BLaER1 (cell line): ENCODE measurements at regions not wholly inside any gene's neighbourhood (a gene's known extent, or its start where the extent isn't known, plus 50 kb on each side); places are given as distances from the start of the nearest gene placed in this dataset.

ENCODE experiments used
- H3K27ac ChIP-seq: shearing (Covaris generic); formaldehyde crosslinking; 2 replicates; pipeline ENCODE4 v1.8.1; 2022
- H3K27me3 ChIP-seq: shearing (Covaris generic); formaldehyde crosslinking; 2 replicates; pipeline ENCODE4 v1.8.1; 2022
- H3K36me3 ChIP-seq: shearing (Covaris generic); formaldehyde crosslinking; 2 replicates; pipeline ENCODE4 v1.8.1; 2022
- H3K4me1 ChIP-seq: shearing (Covaris generic); formaldehyde crosslinking; 2 replicates; pipeline ENCODE4 v1.8.1; 2022
- H3K4me2 ChIP-seq: shearing (Covaris generic); formaldehyde crosslinking; 2 replicates; pipeline ENCODE4 v1.8.1; 2022
- H3K4me3 ChIP-seq: shearing (Covaris generic); formaldehyde crosslinking; 2 replicates; pipeline ENCODE4 v1.8.1; 2022
- H3K9ac ChIP-seq: shearing (Covaris generic); formaldehyde crosslinking; 2 replicates; pipeline ENCODE4 v1.8.1; 2022
- H3K9me3 ChIP-seq: shearing (Covaris generic); formaldehyde crosslinking; 2 replicates; pipeline ENCODE4 v1.8.1; 2022
- H4K20me1 ChIP-seq: shearing (Covaris generic); formaldehyde crosslinking; 2 replicates; pipeline ENCODE4 v1.8.1; 2022
- Cebpa-rat ChIP-seq: shearing (Covaris generic); IDR thresholded peaks from 2 replicates; pipeline ENCODE4 v1.8.1; 2022

DNA sequence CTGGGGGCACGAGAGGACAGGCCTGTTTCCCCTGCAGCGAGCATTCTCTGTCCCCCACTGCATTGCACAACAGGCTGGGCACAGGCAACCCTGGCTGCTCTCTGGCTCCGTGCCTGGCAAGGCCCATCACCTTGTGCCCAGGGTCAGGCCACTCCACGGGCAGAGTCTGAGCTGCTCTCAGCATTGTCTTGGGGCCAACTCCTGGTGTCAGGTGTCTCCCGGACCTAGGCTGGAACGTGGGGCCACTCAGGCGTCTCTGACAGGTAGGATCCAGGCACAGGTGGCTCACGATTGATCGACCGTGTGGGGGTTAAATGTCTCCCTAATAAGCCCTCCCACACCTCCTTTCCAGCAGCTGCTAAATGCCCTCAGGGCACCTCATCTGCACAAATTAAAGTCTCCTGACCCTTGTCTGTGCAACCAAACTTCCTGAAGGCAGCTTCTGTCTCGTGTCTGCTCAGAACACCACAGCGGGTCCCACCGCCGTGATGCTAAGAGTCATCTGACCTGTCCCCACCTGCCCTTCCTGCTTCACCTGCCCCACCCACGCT lies 66.6 kb upstream of the GPC1 start:
- TF ChIP-seq Cebpa-rat, result no peak
- no peak overlapping the region for H3K27ac ChIP-seq
- H3K4me2 ChIP-seq, result no peak overlapping the region
- no peaks in the 10 kb centered on the region for H3K36me3 ChIP-seq
- no peak overlapping the region for H3K4me3 ChIP-seq
- no peak overlapping the region for H3K9ac ChIP-seq
- H3K4me1 ChIP-seq, result peaks cover 44% of the 10 kb centered on the region
- no peaks in the 10 kb centered on the region for H3K27me3 ChIP-seq
- no peaks in the 10 kb centered on the region for H3K9me3 ChIP-seq
- peaks cover 8% of the 10 kb centered on the region for H4K20me1 ChIP-seq

DNA sequence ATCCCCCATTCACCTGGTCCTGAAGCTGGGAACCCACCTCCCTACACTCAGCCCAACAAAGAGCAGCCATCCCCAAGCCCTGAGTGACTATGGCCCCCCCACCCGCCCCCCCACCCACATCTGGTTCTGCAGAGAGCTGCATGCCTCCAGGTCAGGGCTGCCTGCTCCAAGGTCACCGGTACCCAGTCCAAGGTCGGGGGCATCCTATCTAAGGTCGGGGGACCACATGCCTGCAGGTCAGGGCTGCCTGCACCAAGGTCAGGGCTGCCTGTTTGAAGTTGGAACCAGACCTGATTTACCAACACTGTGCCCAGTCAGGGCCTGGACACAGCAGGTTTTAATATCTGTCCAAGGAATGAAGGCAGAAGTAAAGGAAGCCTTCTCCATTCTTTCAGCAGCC lies 66.1 kb upstream of the GPC1 start:
- peaks cover 8% of the 10 kb centered on the region for H4K20me1 ChIP-seq
- no peaks in the 10 kb centered on the region for H3K36me3 ChIP-seq
- no peak for TF ChIP-seq Cebpa-rat
- H3K27me3 ChIP-seq, result no peaks in the 10 kb centered on the region
- H3K9me3 ChIP-seq, result no peaks in the 10 kb centered on the region
- no peak overlapping the region for H3K4me2 ChIP-seq
- no peak overlapping the region for H3K9ac ChIP-seq
- H3K4me3 ChIP-seq, result no peak overlapping the region
- peaks cover 40% of the 10 kb centered on the region for H3K4me1 ChIP-seq
- H3K27ac ChIP-seq, result no peak overlapping the region

DNA sequence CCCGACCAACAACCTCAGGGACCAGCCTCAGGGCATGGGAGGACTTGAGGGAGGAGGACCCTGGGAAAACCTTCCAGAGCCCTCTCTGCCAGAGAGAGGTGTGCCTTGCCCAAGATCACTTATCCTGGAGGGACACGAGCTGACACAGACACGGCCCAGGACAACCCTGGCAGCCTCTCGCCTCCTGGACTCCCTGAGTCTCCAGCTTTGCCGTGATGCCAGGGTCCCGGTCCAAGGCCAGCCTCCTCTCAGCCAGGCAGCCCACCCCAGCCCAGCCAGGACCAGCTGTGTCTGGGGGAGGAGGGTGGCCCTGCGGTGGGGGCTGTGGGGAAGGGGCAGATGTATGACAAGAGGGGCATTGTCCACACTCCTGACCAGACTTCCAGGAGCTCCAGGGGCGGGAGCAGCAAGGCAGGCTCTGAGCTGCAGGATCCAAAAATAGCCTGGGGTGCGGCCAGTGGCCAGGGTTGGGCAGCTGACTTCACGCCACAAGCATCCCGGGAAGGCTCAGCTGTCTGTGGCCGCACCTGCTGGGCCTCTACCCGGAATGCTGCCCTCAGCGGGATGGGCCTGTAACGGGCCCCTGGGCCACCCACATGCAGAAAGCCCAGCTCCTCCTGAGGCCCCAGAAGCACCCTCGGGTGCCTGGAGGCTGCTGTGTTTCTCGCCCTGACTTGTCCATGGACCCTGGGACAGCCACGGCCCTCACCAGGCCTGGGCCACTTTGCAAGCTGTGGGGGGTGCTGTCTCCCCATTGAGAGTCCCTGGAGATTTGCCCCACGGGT lies 65.5 kb upstream of the GPC1 start:
- Histone ChIP-seq H3K36me3 (no peaks in the 10 kb centered on the region), H4K20me1 (peaks cover 5% of the 10 kb centered on the region), H3K4me3 (no peak overlapping the region), H3K27ac (0 out of 2 replicates have a peak overlapping the region, but pooled peaks have one; percentile 9), H3K9me3 (no peaks in the 10 kb centered on the region), H3K4me1 (peaks cover 33% of the 10 kb centered on the region), H3K4me2 (no peak overlapping the region), H3K9ac (no peak overlapping the region), H3K27me3 (no peaks in the 10 kb centered on the region)
- no peak for TF ChIP-seq Cebpa-rat

DNA sequence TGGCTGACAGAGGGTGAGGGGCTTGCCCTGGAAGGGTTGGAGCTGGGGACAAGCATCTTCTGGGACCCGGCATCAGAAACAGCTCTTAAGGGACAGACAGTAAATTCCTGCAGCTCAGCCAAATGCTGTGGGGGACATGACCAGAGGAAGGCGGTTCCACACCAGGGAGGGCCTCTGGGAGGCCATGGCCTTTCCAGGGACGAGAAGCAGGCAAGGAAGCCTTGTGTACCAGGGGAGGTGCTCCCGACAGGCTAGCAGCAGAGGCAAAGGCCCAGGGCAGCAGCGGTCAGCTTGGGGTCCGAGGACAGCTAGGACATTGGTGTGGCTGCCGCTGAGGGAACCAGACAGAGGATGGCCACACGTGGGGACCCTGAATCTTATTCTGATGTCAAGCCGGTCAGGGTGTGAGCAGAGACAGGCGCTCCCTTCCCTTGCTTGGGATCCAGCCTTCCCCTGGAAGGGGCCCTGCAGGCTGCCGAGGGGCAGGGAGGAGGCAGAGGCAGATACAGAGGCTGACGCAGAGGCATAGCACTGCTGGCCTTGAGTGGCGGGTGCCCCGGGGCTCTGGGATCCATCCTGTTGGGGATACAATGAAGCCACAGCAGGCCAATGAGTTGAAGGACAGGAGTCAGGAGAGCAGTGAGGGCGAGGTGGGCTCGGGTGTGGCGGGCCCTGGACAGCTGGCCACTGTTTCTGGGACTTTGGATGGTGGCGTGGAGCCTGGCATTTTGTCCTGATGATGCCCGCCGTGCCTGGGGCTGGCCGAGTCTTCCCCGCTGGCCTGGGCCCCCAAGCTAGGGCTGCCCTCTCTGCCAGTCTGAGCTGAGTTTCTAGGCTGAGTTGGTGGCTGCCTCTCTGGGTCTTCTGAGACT lies 64.1 kb upstream of the GPC1 start:
- peak overlapping the region; percentile 56 for H3K27ac ChIP-seq
- no peak for TF ChIP-seq Cebpa-rat
- peaks cover 24% of the 10 kb centered on the region for H3K4me1 ChIP-seq
- H3K36me3 ChIP-seq, result no peaks in the 10 kb centered on the region
- H3K27me3 ChIP-seq, result no peaks in the 10 kb centered on the region
- no peaks in the 10 kb centered on the region for H4K20me1 ChIP-seq
- no peaks in the 10 kb centered on the region for H3K9me3 ChIP-seq
- peak overlapping the region; percentile 63 for H3K4me2 ChIP-seq
- H3K9ac ChIP-seq, result no peak overlapping the region
- no peak overlapping the region for H3K4me3 ChIP-seq

DNA sequence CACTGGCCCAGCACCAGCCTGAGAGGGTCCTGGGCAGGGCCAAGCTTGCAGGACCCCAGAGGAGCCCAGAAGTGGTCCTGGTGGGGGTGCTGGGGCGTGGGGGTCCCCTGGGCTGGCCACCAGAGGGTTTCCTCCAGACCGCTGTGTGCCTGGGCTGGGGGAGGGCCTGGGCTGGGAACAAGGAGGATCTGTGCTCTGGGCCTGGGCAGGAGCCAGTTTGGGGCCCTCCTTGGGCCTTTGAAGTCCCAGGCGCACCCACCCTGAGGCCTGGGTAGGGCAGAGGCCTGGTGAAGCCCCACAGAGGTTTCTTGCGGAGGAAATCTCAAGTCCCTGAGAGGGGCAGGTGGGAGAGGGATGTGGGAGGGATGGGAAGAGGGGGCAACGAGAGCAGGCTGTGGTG lies 63.4 kb upstream of the GPC1 start:
- no peaks in the 10 kb centered on the region for H3K36me3 ChIP-seq
- peak overlapping the region; percentile 34; the same call in 1 of the 2 replicates for H3K9ac ChIP-seq
- no peaks in the 10 kb centered on the region for H4K20me1 ChIP-seq
- peak overlapping the region; percentile 63 for H3K4me2 ChIP-seq
- no peak for TF ChIP-seq Cebpa-rat
- peaks cover 24% of the 10 kb centered on the region for H3K4me1 ChIP-seq
- peak overlapping the region; percentile 56 for H3K27ac ChIP-seq
- no peaks in the 10 kb centered on the region for H3K9me3 ChIP-seq
- no peaks in the 10 kb centered on the region for H3K27me3 ChIP-seq
- no peak overlapping the region for H3K4me3 ChIP-seq

DNA sequence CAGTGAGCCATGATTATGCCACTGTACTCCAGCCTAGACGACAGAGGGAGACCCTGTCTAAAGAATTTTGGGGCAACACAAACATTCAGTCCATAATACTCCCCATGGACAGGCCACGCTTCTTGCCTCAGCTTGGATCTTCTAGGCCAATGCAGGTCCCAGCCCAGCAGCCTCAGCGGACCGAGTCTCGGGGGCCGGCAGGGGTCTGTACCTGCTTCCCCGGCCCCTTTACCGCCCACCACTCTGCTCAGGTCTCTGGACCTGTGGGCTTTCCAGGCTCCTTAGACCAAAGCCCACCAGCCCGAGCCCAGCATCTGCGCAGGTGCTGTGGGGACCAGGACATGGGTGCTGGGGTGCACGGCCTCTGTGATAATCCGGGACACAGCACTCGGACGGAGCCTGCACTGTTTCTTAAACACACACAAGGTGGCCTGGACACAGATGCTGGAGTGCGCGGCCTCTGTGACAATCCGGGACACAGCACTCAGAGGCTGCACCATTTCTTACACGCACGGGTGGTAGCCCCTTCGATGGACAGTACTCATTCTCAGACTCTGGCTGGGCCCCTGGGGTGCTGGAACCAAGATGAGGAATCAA lies 62.1 kb upstream of the GPC1 start:
- peaks cover 24% of the 10 kb centered on the region for H3K4me1 ChIP-seq
- H3K27me3 ChIP-seq, result no peaks in the 10 kb centered on the region
- no peak overlapping the region for H3K9ac ChIP-seq
- no peaks in the 10 kb centered on the region for H3K36me3 ChIP-seq
- H3K4me2 ChIP-seq, result no peak overlapping the region
- H3K4me3 ChIP-seq, result no peak overlapping the region
- H3K27ac ChIP-seq, result no peak overlapping the region
- TF ChIP-seq Cebpa-rat, result no peak
- no peaks in the 10 kb centered on the region for H3K9me3 ChIP-seq
- H4K20me1 ChIP-seq, result no peaks in the 10 kb centered on the region

DNA sequence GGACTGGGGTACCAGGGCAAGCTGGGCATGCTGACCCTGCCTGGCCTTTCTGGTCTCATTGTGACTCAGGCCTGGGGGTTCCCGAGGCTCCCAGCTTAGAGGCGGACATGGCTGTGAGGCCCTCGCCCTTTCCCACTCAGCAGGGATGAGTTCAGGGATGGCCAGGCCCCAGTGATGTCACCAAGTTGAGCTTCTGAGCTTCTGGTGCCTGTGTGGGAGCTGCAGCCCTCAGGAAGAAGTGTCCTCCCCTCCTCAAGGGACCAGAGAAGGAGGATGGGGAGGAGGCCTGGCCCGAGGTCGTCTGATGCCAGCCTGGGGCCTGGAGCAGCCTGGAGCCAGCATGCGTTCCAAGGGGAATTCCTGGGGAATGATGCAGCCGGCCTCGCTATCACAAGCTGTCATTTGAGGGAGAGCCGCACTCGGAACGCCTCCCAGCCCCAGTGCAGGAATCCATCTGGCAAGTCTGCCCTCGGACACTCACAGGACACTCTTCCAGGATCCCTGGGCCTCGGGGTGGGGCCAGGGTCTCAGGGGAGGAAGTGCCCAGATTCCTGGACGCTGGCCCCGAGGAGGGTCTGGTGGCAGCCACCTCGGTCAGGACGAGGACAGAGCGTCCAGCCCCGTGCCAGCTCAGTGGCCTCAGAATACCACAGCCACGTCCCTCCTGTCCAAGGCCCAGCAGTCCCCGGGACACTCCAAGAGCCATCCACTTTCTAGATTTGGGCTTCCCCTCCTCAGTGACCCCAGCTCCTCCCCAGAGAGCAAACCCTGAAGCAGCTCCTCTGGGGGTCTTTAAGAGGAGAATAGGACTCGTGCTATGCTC lies 61.2 kb upstream of the GPC1 start:
- H3K9me3 ChIP-seq, result no peaks in the 10 kb centered on the region
- H4K20me1 ChIP-seq, result no peaks in the 10 kb centered on the region
- no peaks in the 10 kb centered on the region for H3K36me3 ChIP-seq
- peaks cover 24% of the 10 kb centered on the region for H3K4me1 ChIP-seq
- H3K27ac ChIP-seq, result no peak overlapping the region
- TF ChIP-seq Cebpa-rat, result no peak
- H3K4me3 ChIP-seq, result no peak overlapping the region
- H3K4me2 ChIP-seq, result no peak overlapping the region
- H3K27me3 ChIP-seq, result no peaks in the 10 kb centered on the region
- H3K9ac ChIP-seq, result no peak overlapping the region

DNA sequence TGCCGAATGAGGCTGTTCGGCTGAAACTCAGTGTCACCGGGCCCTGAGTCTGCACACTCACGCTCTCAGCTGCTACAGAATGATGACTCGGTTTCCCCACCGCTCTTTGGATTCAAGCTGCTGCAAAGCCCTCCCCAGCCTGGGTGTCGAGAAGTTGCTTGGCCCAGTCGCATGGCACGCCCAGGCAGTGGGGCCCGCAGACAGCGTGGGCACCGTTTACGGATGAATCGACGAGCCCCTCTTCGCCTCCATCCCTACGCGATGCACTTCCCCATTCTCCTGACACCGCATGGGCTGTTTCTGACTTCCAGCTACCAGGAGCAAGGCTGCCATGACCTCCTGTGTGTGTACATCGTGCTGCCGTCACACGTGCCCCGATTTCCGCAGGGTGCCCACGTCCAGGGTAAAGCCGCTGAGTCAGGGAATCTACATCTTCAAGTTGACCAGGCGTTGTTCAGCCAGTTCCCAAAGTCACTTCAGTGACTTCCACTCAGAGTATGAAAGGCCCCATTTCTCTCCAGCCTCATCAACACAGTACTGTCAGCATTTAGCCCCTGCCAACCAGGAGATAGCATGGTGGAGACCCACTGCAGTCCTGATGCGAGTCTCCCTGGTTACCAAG lies 60.3 kb upstream of the GPC1 start:
- Histone ChIP-seq H3K9ac (no peak overlapping the region), H3K4me1 (peaks cover 22% of the 10 kb centered on the region), H3K27me3 (no peaks in the 10 kb centered on the region), H3K27ac (no peak overlapping the region), H3K36me3 (no peaks in the 10 kb centered on the region), H3K9me3 (no peaks in the 10 kb centered on the region), H3K4me2 (no peak overlapping the region), H4K20me1 (no peaks in the 10 kb centered on the region), H3K4me3 (no peak overlapping the region)
- TF ChIP-seq Cebpa-rat, result no peak

DNA sequence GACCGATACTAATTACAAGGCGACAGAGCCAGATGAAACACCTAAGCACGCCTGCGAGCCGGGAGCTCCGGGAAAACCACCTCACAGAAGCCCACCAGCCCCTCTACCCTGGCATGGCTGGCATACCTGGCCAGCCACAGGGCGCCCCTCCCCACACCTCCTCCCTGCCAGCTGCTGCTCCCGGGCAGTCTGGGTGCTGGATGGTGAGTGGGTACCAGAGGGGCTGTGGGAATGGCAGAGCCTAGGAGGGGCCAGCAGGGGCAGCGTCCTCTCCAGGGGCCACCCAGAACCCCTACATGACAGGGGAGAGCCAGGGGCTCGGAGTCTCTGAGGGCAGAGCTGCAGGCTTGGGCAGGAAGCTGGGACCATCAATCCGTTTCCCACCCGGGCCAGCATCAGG lies 58.7 kb upstream of the GPC1 start:
- H3K9ac ChIP-seq, result no peak overlapping the region
- no peaks in the 10 kb centered on the region for H3K27me3 ChIP-seq
- no peak overlapping the region for H3K27ac ChIP-seq
- no peaks in the 10 kb centered on the region for H3K36me3 ChIP-seq
- H3K4me1 ChIP-seq, result peaks cover 14% of the 10 kb centered on the region
- no peak overlapping the region for H3K4me3 ChIP-seq
- H3K4me2 ChIP-seq, result no peak overlapping the region
- no peaks in the 10 kb centered on the region for H4K20me1 ChIP-seq
- H3K9me3 ChIP-seq, result no peaks in the 10 kb centered on the region
- TF ChIP-seq Cebpa-rat, result no peak
